ENCODE measurements at regions not wholly inside any gene's neighbourhood (a gene's known extent, or its start where the extent isn't known, plus 50 kb on each side); places are given as distances from the start of the nearest gene placed in this dataset.

DNA sequence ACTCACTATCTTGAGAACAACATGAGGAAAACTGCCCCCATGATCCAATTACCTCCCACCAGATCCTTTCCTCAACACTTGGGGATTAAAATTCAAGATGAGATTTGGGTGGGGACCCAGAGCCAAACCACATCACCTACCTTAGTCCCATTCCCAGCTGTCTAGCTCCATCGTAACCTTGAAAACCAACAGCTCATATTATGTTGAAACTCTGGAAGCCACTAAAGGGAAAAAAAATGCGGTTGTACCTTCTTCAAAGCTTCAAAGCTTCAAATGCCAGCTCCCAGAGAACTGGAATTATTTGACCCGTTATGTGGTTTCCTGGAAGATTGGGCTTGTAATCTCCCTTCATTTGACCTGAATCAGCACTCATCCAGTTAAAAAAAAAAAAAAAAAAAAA lies 223.1 kb upstream of the GPC6 start:
- TF ChIP-seq POLR2AphosphoS5 (IDR thresholded peaks at IDR 0.05), result no peak
- TF ChIP-seq POLR2A (IDR thresholded peaks at IDR 0.05), result no peak
- TF ChIP-seq CTCF (IDR thresholded peaks at IDR 0.05), result no peak

Measured in stomach (tissue), 4 donors.